GM12865 (cell line): ENCODE measurements at regions not wholly inside any gene's neighbourhood (a gene's known extent, or its start where the extent isn't known, plus 50 kb on each side); places are given as distances from the start of the nearest gene placed in this dataset.

Source experiments
- DNase-seq: peaks from one replicate; pipeline ENCODE4 v3.0.0; 2010; ENCODE audit warnings: low read depth
- H3K4me3 ChIP-seq: 2 replicates; pipeline ENCODE4 v1.5.1; 2011; ENCODE audit warnings: mild to moderate bottlenecking, low read depth, low read length, control low read depth
- TF ChIP-seq, protein P1 (sequence below): IDR thresholded peaks from 2 replicates; pipeline ENCODE4 v1.5.1; 2011; ENCODE audit warnings: low read length, control low read depth, low read depth, inconsistent platforms; ENCODE audit not compliant: insufficient read depth; ENCODE audit errors: missing control alignments

DNA sequence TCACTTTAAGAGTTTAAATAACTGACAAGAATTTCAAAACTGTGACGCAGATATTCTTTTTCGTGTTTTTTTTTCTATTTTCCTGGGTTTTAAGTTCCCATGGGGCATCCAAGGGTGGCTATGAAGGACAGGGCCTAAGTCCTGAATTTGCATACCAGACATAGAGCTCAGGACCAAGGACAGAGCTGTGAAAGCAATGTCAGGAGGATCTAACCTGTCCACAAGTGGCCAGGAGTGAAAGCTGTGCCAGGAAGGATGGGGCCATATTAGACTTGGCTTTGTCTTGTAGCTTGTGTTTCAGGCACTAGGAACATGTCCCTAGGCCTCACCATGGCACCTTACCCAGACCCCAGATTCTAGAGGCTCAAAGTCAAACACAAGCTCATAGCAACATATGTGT lies 289.4 kb upstream of the MIR17HG start:
- H3K4me3 ChIP-seq: no peak overlapping the region
- DNase-seq: peak; percentile 22
- TF ChIP-seq, protein P1, sequence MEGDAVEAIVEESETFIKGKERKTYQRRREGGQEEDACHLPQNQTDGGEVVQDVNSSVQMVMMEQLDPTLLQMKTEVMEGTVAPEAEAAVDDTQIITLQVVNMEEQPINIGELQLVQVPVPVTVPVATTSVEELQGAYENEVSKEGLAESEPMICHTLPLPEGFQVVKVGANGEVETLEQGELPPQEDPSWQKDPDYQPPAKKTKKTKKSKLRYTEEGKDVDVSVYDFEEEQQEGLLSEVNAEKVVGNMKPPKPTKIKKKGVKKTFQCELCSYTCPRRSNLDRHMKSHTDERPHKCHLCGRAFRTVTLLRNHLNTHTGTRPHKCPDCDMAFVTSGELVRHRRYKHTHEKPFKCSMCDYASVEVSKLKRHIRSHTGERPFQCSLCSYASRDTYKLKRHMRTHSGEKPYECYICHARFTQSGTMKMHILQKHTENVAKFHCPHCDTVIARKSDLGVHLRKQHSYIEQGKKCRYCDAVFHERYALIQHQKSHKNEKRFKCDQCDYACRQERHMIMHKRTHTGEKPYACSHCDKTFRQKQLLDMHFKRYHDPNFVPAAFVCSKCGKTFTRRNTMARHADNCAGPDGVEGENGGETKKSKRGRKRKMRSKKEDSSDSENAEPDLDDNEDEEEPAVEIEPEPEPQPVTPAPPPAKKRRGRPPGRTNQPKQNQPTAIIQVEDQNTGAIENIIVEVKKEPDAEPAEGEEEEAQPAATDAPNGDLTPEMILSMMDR: no peak

DNA sequence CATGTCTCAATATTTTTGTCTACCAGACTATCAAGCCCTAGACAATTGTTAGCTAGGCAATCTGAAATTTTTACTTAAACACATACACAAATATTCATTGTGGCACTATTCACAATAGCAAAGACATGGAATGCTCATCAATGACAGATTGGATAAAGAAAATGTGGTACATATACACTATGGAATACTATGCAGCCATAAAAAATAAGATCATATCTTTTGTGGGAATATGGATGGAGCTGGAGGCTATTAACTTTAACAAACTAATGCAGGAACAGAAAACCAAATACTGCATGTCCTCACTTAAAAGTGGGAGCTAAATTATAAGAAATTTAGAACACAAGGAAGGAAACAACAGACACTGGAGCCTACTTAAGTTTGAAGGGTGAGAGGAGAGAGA lies 288.6 kb upstream of the MIR17HG start:
- H3K4me3 ChIP-seq: no peak overlapping the region
- DNase-seq: no peak
- TF ChIP-seq, protein P1: no peak

DNA sequence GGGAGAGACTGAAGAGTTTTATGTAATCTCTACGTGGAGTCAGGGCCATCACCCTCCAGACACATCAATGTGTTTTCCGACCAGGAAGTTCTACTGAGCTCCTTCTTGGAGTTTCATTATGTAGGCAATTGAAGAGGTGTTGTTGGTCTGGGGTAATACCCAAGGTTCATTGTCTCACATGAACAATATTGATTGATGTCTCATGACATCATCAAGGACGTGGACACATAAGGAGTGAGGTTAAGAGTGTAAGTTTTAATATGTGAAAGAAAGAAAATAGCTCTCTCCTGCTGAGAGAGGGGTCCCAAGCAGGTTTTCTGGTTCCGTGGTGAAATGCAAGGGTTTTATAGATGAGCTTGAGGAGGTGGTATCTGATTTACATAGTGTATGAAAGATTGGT lies 280.7 kb upstream of the MIR17HG start:
- TF ChIP-seq, protein P1: no peak
- no peak for DNase-seq
- H3K4me3 ChIP-seq: no peak overlapping the region

DNA sequence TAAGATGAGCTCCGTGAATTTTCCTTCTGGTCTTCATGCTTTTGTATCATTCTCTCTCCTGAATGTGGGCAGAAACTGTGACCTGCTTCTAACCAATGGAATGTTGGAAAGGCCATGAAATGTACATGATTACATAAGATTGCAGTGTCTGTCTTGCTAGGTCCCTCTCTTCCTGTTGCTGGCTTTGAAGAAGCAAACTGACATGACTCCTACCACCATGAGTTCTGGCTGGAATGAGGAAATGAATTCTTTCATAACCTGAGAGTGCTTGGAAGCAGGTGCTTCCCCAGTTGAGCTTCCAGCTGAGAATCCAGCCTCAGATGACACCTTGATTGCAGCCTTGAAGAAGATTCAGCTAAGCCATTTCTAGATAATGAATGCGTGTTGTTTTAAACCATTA lies 275.0 kb upstream of the MIR17HG start:
- TF ChIP-seq, protein P1: no peak
- DNase-seq: no peak

DNA sequence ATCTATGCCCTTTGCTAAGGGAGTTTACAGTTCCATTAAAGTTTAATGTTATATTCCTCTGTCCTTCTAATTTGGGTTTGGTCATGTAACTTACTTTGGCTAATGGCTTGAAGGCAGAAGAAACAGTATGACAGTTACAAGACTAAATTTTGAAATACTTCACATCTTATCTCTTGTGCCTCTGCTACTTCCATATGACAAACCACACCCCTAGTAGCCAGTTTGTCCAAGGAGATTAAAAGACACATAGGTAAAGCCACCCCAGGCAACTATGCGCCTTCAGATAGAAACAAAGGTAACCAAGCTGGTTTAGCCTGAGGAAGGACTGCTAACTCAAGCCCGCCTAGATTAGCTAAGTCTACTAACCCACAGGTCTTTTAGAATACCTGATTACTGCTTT lies 273.4 kb upstream of the MIR17HG start:
- H3K4me3 ChIP-seq: no peak overlapping the region
- TF ChIP-seq, protein P1: no peak
- no peak for DNase-seq

More for the DNA sequence above, 275.0 kb upstream of the MIR17HG start:
- H3K4me3 ChIP-seq: no peak overlapping the region

DNA sequence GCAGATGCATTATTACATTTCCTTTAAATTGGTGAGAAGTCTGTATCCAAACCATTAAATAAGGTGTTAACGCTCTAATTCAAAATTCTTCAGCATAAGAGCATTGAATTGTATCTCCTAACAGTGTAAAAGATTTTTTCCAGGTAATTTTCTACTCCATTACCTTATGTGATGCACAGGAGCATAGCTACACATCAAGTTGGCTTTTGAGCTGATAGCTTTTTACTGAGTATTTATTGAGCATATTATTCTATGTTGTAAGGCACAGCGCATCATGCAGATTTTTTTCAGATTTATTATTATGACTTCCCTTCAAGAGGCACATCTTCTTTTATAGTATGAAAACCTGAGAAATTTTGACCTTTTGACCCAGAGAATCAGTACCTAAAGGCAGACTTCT lies 270.7 kb upstream of the MIR17HG start:
- H3K4me3 ChIP-seq: no peak overlapping the region
- TF ChIP-seq, protein P1: no peak
- no peak for DNase-seq

DNA sequence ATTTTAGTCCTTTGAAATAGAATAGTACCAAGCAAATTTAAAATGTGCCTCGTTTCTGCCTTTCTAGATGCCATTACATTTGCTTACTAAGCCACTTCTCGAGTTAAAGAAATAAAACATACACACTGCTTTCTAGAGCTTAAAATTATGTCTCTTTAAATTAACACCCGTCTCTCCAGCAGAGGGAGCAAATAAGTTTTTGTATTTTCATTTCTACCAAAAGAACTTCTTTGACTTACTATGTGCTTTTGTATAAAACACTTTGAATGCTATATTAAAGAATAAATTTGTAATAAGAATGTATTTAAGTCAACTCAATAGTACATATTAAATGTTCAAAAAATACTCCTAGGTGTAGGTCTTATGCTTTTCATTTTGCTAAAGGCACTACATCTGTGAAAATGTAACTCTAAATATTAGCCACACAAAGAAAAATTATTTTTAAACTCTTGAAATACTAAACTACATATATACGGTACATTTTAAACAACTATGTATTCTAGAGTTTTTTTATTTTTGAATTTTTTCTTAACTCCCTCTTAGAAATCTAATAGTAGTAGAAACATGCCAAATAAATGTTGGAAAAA lies 269.3 kb upstream of the MIR17HG start:
- H3K4me3 ChIP-seq: no peak overlapping the region
- DNase-seq: no peak
- TF ChIP-seq, protein P1: peak; percentile 6
